MM.1S (cell line): ENCODE measurements at regions not wholly inside any gene's neighbourhood (a gene's known extent, or its start where the extent isn't known, plus 50 kb on each side); places are given as distances from the start of the nearest gene placed in this dataset.

Experiments used
- DNase-seq: peaks from one replicate; pipeline ENCODE4 v3.0.0-alpha.2; 2015
- H2AFZ ChIP-seq: fragments of 300-600 bp; sonication (generic); 2 replicates; pipeline ENCODE4 v1.6.0; 2016; ENCODE audit warnings: antibody characterized with exemption, low read length
- H3F3A ChIP-seq: fragments of 300-600 bp; sonication (generic); 2 replicates; pipeline ENCODE4 v1.6.1; 2016; ENCODE audit warnings: mild to moderate bottlenecking, antibody characterized with exemption, low read length, moderate library complexity, mixed read lengths; ENCODE audit not compliant: insufficient read depth
- H3K27ac ChIP-seq: fragments of 300-600 bp; sonication (generic); 2 replicates; pipeline ENCODE4 v1.5.1; 2016; ENCODE audit warnings: mild to moderate bottlenecking, low read length
- H3K27me3 ChIP-seq: fragments of 300-600 bp; sonication (generic); replicated peaks from 2 replicates; pipeline ENCODE4 v1.6.0; 2016; ENCODE audit warnings: low read length; ENCODE audit not compliant: insufficient read depth
- H3K36me3 ChIP-seq: fragments of 300-600 bp; sonication (generic); replicated peaks from 2 replicates; pipeline ENCODE4 v1.6.1; 2016; ENCODE audit warnings: mild to moderate bottlenecking, low read length, mixed read lengths; ENCODE audit not compliant: insufficient read depth
- H3K4me1 ChIP-seq: fragments of 300-600 bp; sonication (generic); 2 replicates; pipeline ENCODE4 v1.6.1; 2016; ENCODE audit warnings: low read length, mixed read lengths
- H3K4me2 ChIP-seq: fragments of 300-600 bp; sonication (generic); 2 replicates; pipeline ENCODE4 v1.6.0; 2016; ENCODE audit warnings: low read depth, low read length
- H3K4me3 ChIP-seq: fragments of 300-600 bp; sonication (generic); 2 replicates; pipeline ENCODE4 v1.5.1; 2016; ENCODE audit warnings: low read length, mixed read lengths
- H3K79me2 ChIP-seq: fragments of 300-600 bp; sonication (generic); 2 replicates; pipeline ENCODE4 v1.6.1; 2016; ENCODE audit warnings: mixed run types, low read length, mixed read lengths
- H3K9ac ChIP-seq: fragments of 300-600 bp; sonication (generic); 2 replicates; pipeline ENCODE4 v1.6.1; 2016; ENCODE audit warnings: low read length, mixed read lengths
- H3K9me2 ChIP-seq: fragments of 300-600 bp; sonication (generic); replicated peaks from 2 replicates; pipeline ENCODE4 v1.6.1; 2016; ENCODE audit warnings: mild to moderate bottlenecking, low read length, mixed read lengths; ENCODE audit not compliant: insufficient read depth
- H3K9me3 ChIP-seq: fragments of 300-600 bp; sonication (generic); replicated peaks from 2 replicates; pipeline ENCODE4 v1.6.1; 2016; ENCODE audit warnings: mild to moderate bottlenecking, low read length, mixed read lengths; ENCODE audit not compliant: insufficient read depth
- H4K20me1 ChIP-seq: fragments of 300-600 bp; sonication (generic); 2 replicates; pipeline ENCODE4 v1.6.1; 2016; ENCODE audit warnings: mild to moderate bottlenecking, low read length, moderate library complexity, mixed read lengths; ENCODE audit not compliant: insufficient read depth
- EZH2 ChIP-seq: fragments of 300-600 bp; sonication (generic); optimal IDR thresholded peaks from 2 replicates; pipeline ENCODE3; 2017; ENCODE audit warnings: low read depth, mild to moderate bottlenecking, antibody characterized with exemption, low read length, mixed read lengths
- EZH2phosphoT487 ChIP-seq: fragments of 300-600 bp; sonication (generic); IDR thresholded peaks from 2 replicates; pipeline ENCODE4 v1.6.1; 2018; ENCODE audit warnings: antibody characterized with exemption, low read length
- TF ChIP-seq, protein P1 (sequence below): fragments of 300-600 bp; sonication (generic); IDR thresholded peaks from 2 replicates; pipeline ENCODE4 v1.5.1; 2016; ENCODE audit warnings: antibody characterized with exemption, low read length, mixed read lengths

DNA sequence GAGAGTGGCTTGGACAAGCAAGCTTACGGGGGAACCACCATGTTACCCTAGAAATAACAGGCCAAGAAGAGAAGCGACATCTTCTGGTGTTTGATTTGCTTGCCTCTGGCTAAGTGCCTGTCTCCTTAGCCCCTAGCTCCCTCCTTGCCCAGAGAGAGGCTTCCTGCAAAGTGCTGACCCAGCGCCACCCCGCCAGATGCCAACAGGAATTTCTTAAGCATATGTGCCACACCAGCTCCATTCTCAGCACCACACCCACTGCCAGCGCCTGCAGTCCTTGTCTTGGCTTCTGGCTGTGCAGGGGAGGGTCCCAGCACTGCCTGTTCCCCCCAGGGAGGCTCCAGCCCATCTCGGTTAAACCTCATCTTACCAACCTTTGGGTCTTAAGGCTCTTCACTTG is 74.2 kb upstream of the NCOR2 start:
- H3K36me3 ChIP-seq = no peaks in the 10 kb centered on the region
- no peaks in the 10 kb centered on the region for H4K20me1 ChIP-seq
- DNase-seq = no peak
- no peak overlapping the region for H3K4me2 ChIP-seq
- H3K4me1 ChIP-seq = no peaks in the 10 kb centered on the region
- H3K9ac ChIP-seq = no peak overlapping the region
- TF ChIP-seq, protein P1, sequence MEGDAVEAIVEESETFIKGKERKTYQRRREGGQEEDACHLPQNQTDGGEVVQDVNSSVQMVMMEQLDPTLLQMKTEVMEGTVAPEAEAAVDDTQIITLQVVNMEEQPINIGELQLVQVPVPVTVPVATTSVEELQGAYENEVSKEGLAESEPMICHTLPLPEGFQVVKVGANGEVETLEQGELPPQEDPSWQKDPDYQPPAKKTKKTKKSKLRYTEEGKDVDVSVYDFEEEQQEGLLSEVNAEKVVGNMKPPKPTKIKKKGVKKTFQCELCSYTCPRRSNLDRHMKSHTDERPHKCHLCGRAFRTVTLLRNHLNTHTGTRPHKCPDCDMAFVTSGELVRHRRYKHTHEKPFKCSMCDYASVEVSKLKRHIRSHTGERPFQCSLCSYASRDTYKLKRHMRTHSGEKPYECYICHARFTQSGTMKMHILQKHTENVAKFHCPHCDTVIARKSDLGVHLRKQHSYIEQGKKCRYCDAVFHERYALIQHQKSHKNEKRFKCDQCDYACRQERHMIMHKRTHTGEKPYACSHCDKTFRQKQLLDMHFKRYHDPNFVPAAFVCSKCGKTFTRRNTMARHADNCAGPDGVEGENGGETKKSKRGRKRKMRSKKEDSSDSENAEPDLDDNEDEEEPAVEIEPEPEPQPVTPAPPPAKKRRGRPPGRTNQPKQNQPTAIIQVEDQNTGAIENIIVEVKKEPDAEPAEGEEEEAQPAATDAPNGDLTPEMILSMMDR = no peak
- TF ChIP-seq EZH2phosphoT487 (no peak), EZH2 (no peak)
- H3K4me3 ChIP-seq = no peak overlapping the region
- H3K79me2 ChIP-seq = no peaks in the 10 kb centered on the region
- H3K27me3 ChIP-seq = no peaks in the 10 kb centered on the region
- no peak overlapping the region for H2AFZ ChIP-seq
- no peaks in the 10 kb centered on the region for H3F3A ChIP-seq
- no peaks in the 10 kb centered on the region for H3K9me3 ChIP-seq
- H3K9me2 ChIP-seq = no peaks in the 10 kb centered on the region
- no peak overlapping the region for H3K27ac ChIP-seq

DNA sequence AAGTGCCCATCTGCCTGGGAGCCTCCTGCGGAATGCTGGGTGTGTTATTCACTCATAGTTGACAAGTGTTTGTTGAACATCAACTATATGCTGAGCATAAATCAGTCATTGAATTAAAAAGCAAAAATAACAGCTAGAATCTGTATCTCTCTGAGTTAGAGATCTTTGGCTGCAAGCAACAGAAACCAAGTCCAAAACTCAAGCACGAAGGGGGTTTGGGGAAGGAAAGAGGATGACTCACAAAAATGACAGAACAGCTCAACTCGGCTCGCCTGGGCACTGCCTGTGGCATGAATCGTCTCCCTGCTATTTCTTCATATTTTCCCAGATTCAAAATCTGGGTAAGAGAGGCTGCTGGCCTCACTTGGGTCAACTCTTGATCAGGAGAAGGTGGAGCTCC is 72.6 kb upstream of the NCOR2 start:
- DNase-seq = no peak

DNA sequence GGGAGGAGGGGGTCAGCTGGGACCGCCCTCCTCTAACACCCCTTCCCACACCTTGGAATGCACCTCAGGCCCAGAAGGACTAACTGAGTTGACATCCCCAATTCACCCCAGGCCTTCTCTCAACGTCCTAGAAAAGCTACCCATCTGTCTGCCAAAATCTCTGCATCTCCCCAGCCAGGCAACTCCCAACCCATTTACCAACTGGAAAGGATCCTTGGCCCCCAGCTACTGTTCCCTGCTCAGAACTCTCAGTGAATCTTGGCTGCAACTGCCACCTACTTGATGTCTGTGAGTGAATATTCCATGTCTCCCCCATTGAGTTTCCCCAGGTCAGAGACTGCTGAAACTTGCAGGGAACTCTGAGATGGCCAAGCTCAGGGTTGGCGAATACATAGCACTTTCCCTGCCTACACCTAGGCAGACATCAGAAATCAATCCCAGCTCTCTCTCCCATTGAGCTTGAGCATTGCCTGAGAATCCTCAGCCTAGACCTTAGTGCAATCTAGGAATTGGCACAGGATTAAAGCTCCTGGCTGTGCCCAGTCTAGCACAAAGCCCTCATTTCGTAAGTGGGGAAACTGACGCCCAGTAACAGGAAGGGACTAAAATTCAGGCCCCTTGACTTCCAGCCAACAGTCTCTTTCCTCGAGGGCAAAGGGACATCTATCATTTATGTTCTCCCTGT is 71.9 kb upstream of the NCOR2 start:
- Histone ChIP-seq H3K27ac (no peak overlapping the region), H3K9me3 (no peaks in the 10 kb centered on the region), H3K9ac (no peak overlapping the region), H3K4me2 (no peak overlapping the region), H3K36me3 (no peaks in the 10 kb centered on the region), H3K4me1 (no peaks in the 10 kb centered on the region), H2AFZ (no peak overlapping the region), H3K79me2 (no peaks in the 10 kb centered on the region), H3K27me3 (no peaks in the 10 kb centered on the region), H4K20me1 (no peaks in the 10 kb centered on the region), H3K9me2 (no peaks in the 10 kb centered on the region), H3F3A (no peaks in the 10 kb centered on the region), H3K4me3 (no peak overlapping the region)
- TF ChIP-seq EZH2 (no peak), EZH2phosphoT487 (no peak)
- TF ChIP-seq, protein P1 = no peak
- no peak for DNase-seq

More for the DNA sequence above, 72.6 kb upstream of the NCOR2 start:
- no peak overlapping the region for H3K27ac ChIP-seq
- no peaks in the 10 kb centered on the region for H3K79me2 ChIP-seq
- no peaks in the 10 kb centered on the region for H4K20me1 ChIP-seq
- no peak overlapping the region for H3K9ac ChIP-seq
- no peak overlapping the region for H2AFZ ChIP-seq
- H3K4me3 ChIP-seq = no peak overlapping the region
- no peaks in the 10 kb centered on the region for H3K27me3 ChIP-seq
- no peaks in the 10 kb centered on the region for H3K36me3 ChIP-seq
- H3F3A ChIP-seq = no peaks in the 10 kb centered on the region
- TF ChIP-seq EZH2 (no peak), EZH2phosphoT487 (no peak)
- TF ChIP-seq, protein P1 = no peak
- H3K4me2 ChIP-seq = no peak overlapping the region
- H3K9me3 ChIP-seq = no peaks in the 10 kb centered on the region
- no peaks in the 10 kb centered on the region for H3K4me1 ChIP-seq
- no peaks in the 10 kb centered on the region for H3K9me2 ChIP-seq
